Heart left ventricle (tissue), 16 donors: ENCODE measurements at regions not wholly inside any gene's neighbourhood (a gene's known extent, or its start where the extent isn't known, plus 50 kb on each side); places are given as distances from the start of the nearest gene placed in this dataset.

Experiments
- ATAC-seq, 4 donors: fragments of 200-7000 bp; cut with Tn5 transposase; one replicate each; pipeline ENCODE4 v1.9.1; 2020 to 2022; ENCODE audit warnings: moderate library complexity in 4 of 4, mild to moderate bottlenecking in 3 of 4, moderate number of reproducible peaks in 1 of 4
- DNase-seq, 5 donors: peaks; one replicate each; pipeline ENCODE4 v3.0.0-alpha.2; 2020
- H3K27ac ChIP-seq, 12 donors: fragments of 200-600 bp; sonication (generic) in 4 of 12; one replicate each; pipeline versions ENCODE4 v1.5.0 to v1.8.0; 2016 to 2022; ENCODE audit warnings: mild to moderate bottlenecking in 2 of 12
- H3K27me3 ChIP-seq, 9 donors: fragments of 200-600 bp; sonication (generic) in 2 of 9; one replicate each; pipeline versions ENCODE4 v1.5.1 to v1.8.0; 2016 to 2022; ENCODE audit warnings: mild to moderate bottlenecking in 3 of 9
- H3K36me3 ChIP-seq, 9 donors: fragments of 200-600 bp; sonication (generic) in 2 of 9; one replicate each; pipeline versions ENCODE4 v1.5.0 to v1.8.0; 2018 to 2022; ENCODE audit warnings: mild to moderate bottlenecking in 2 of 9
- H3K4me1 ChIP-seq, 12 donors: fragments of 200-600 bp; sonication (generic) in 4 of 12; one replicate each; pipeline versions ENCODE4 v1.5.0 to v1.8.0; 2016 to 2022; ENCODE audit warnings: mild to moderate bottlenecking in 3 of 12
- H3K4me3 ChIP-seq, 12 donors: fragments of 200-600 bp; sonication (generic) in 4 of 12; one replicate each; pipeline versions ENCODE4 v1.5.0 to v1.8.0; 2017 to 2022; ENCODE audit warnings: mild to moderate bottlenecking in 9 of 12, moderate library complexity in 4 of 12
- H3K9me3 ChIP-seq, 12 donors: fragments of 200-600 bp; sonication (generic) in 4 of 12; one replicate each; pipeline versions ENCODE4 v1.5.0 to v1.8.0; 2016 to 2022; ENCODE audit warnings: mild to moderate bottlenecking in 1 of 12
- CTCF ChIP-seq, 12 donors: fragments of 200-600 bp; sonication (generic) in 4 of 12; IDR thresholded peaks; one replicate each; pipeline versions ENCODE4 v1.5.0 to v1.8.0; 2018 to 2022; ENCODE audit warnings: antibody characterized with exemption in 12 of 12, mild to moderate bottlenecking in 5 of 12
- POLR2A ChIP-seq, 2 donors: fragments of 450-650 bp; IDR thresholded peaks; one replicate each; pipeline ENCODE4 v1.6.1; 2017; ENCODE audit warnings: antibody characterized with exemption in 2 of 2, mild to moderate bottlenecking in 2 of 2, moderate library complexity in 2 of 2
- WGBS, 4 donors: extraction: QIAGEN DNeasy Blood & Tissue Kit in 2 of 4; methylation state at CpG; one replicate each; pipeline versions ENCODE4 v1.1.5 to v1.1.7; 2013 to 2018; 5-methylcytosine and 5-hydroxymethylcytosine counted together
- intact Hi-C, 10 donors: fragments of 100-400 bp; cut with DNase I; formaldehyde crosslinking; loops; one replicate each; pipeline versions ENCODE4 v1.11.1 to v1.14.2; 2022
- donor health status: ischemic (EF 13 %, LVEDD 7.1; RV severe dilation, severe dysfunction).
- donor health status: healthy with polysubstance abuse.
- donor health status: DM: no; HTN: yes; CAD: no.
- donor health status: DM: no; HTN: no; CAD: no.
- donor health status: ischemic (EF 25% LVEDD 6.9; RV normal size, moderate dysfunction).
- donor health status: ischemic (EF 25% LVEDD 5.7; RV mildly dilated, moderate dysfunction).
- donor health status: healthy.
- donor health status: DM: yes; HTN: yes; CAD: no.
- donor health status: ischemic (EF 35%, LVEDD 5.7; RV mildly dilated, moderate dysfunction).
- donor health status: nonischemic (EF 11% LVEDD 7.7; RV severe dilation, severe dysfunction).
- donor health status: DM: yes; HTN: yes; CAD: no.
- donor health status: PGD.
- donor health status: ischemic (EF 29% LVEDD 5.4; RV normal size, mild dysfunction).
- donor health status: nonischemic (EF 23%, LVEDD 6.1; RV moderate dilation, normal function).

DNA sequence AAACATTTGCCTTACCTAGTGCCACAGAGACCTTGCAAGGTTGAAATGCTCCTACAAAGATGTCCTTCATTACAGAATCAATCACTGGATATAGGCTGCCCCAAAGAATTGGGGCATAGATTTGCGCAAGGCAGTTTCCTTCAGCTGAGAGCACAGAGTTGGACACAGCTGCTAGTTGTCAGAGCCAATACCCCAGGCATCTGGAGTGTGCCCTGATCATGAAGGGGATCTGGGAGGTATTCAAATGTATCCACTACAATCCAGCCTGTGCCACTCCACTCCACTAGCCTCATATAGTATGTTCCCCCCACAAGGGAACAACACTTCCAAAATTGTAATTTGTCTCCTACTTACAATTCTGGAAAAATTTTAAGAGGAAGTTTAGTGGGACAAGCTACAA, 62.3 kb upstream of the ITPRID2 start:
- H3K4me3 ChIP-seq = no peak overlapping the region
- H3K27me3 ChIP-seq = no peaks in the 10 kb centered on the region
- no peaks in the 10 kb centered on the region for H3K9me3 ChIP-seq
- no peaks in the 10 kb centered on the region for H3K4me1 ChIP-seq
- intact Hi-C loops = no loop called here
- H3K36me3 ChIP-seq = no peaks in the 10 kb centered on the region
- no peak overlapping the region for H3K27ac ChIP-seq
- WGBS, 4 donors = 95 to 100% (median 98%) methylated on average over 1 of the region's 1 CpG
- DNase-seq = no peak
- TF ChIP-seq CTCF (IDR thresholded peaks at IDR 0.05) (no peak), POLR2A (IDR thresholded peaks at IDR 0.05) (no peak)
- no peak for ATAC-seq

- Histone ChIP-seq H3K27me3 (no peaks in the 10 kb centered on the region), H3K27ac (no peak overlapping the region), H3K4me1 (no peaks in the 10 kb centered on the region), H3K4me3 (no peak overlapping the region), H3K36me3 (no peaks in the 10 kb centered on the region), H3K9me3 (no peaks in the 10 kb centered on the region)
- no peak for ATAC-seq
- intact Hi-C loops = no loop called here
- WGBS, 4 donors = 80 to 88% (median 84%) methylated on average over 4 of the region's 4 CpGs
- TF ChIP-seq POLR2A (IDR thresholded peaks at IDR 0.05) (no peak), CTCF (IDR thresholded peaks at IDR 0.05) (no peak)
- no peak for DNase-seq
These were observed 59.5 kb upstream of the ITPRID2 start for GRCh38 chr2:181832015-181832414.

DNA sequence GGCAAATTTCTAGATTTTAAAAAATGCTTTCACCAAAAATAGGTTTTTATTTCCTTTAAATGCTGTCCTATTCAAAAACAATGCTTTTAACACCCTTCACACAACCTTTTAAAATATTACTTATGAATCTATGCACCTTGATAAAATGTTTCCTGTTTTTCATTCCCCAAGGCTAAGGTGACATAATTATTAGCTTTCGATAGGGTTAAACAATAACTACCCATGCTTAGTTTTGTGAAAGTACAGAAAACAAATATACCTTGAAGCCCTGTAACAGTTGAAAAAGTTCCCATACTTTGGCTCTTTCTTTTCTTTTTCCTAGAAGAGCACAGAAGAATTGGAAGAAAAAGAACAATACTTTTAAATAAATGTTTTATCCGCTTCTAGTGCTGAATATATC, 54.9 kb upstream of the ITPRID2 start:
- 90 to 97% (median 92%) methylated on average over 2 of the region's 2 CpGs for WGBS, 4 donors
- DNase-seq (no peak), ATAC-seq (no peak)
- TF ChIP-seq CTCF (IDR thresholded peaks at IDR 0.05) (no peak), POLR2A (IDR thresholded peaks at IDR 0.05) (no peak)
- intact Hi-C loops = no loop called here
- Histone ChIP-seq H3K27me3 (no peaks in the 10 kb centered on the region), H3K4me3 (no peak overlapping the region), H3K9me3 (no peaks in the 10 kb centered on the region), H3K27ac (no peak overlapping the region), H3K4me1 (no peaks in the 10 kb centered on the region), H3K36me3 (no peaks in the 10 kb centered on the region)

- Histone ChIP-seq H3K4me1 (no peaks in the 10 kb centered on the region), H3K4me3 (no peak overlapping the region), H3K27ac (no peak overlapping the region), H3K36me3 (no peaks in the 10 kb centered on the region), H3K9me3 (no peaks in the 10 kb centered on the region), H3K27me3 (no peaks in the 10 kb centered on the region)
- TF ChIP-seq POLR2A (IDR thresholded peaks at IDR 0.05) = no peak
- no peak for TF ChIP-seq CTCF (IDR thresholded peaks at IDR 0.05)
- WGBS, 4 donors = 74 to 84% (median 77%) methylated on average over 2 of the region's 2 CpGs
- DNase-seq (no peak), ATAC-seq (no peak)
- intact Hi-C loops = no loop called here
These were observed 54.0 kb upstream of the ITPRID2 start for GRCh38 chr2:181837563-181837962.
